Fibroblast of lung (primary cell): ENCODE measurements at regions not wholly inside any gene's neighbourhood (a gene's known extent, or its start where the extent isn't known, plus 50 kb on each side); places are given as distances from the start of the nearest gene placed in this dataset.

Source experiments
- DNase-seq, 2 donors: peaks; one replicate each; pipeline versions ENCODE4 v3.0.0 to v3.0.0-alpha.2; 2010; ENCODE audit warnings: low read depth in 2 of 2
- H2AFZ ChIP-seq: 2 replicates; pipeline ENCODE4 v1.5.1; 2012; ENCODE audit warnings: low read length, control low read depth, inconsistent platforms
- H3K27ac ChIP-seq: 2 replicates; pipeline ENCODE4 v1.5.1; 2011; ENCODE audit warnings: low read length, control low read depth; ENCODE audit not compliant: insufficient read depth
- H3K27me3 ChIP-seq: 2 replicates; pipeline ENCODE4 v1.5.1; 2011; ENCODE audit warnings: mild to moderate bottlenecking, low read length; ENCODE audit not compliant: control insufficient read depth, insufficient read depth
- H3K36me3 ChIP-seq: 2 replicates; pipeline ENCODE4 v1.5.1; 2011; ENCODE audit warnings: low read length; ENCODE audit not compliant: control insufficient read depth, insufficient read depth
- H3K4me1 ChIP-seq: 2 replicates; pipeline ENCODE4 v1.5.1; 2011; ENCODE audit warnings: low read length; ENCODE audit not compliant: control insufficient read depth, insufficient read depth; ENCODE audit errors: extremely low read depth
- H3K4me2 ChIP-seq: 2 replicates; pipeline ENCODE4 v1.5.1; 2011; ENCODE audit warnings: low read length, control low read depth; ENCODE audit not compliant: insufficient read depth; ENCODE audit errors: extremely low read depth
- H3K4me3 ChIP-seq, 4 experiments: fragments of 200-600 bp in 1 of 4; sonication (generic) in 1 of 4; replicated peaks in 1 of 4; 2 replicates each; pipeline ENCODE4 v1.5.1; 2011 to 2016; ENCODE audit warnings: low read length in 4 of 4, low read depth in 3 of 4, mild to moderate bottlenecking in 3 of 4, control low read depth in 2 of 4, inconsistent platforms in 1 of 4, mixed read lengths in 1 of 4; ENCODE audit not compliant: insufficient read depth in 1 of 4; ENCODE audit errors: control extremely low read depth in 1 of 4
- H3K79me2 ChIP-seq: 2 replicates; pipeline ENCODE4 v1.5.1; 2012; ENCODE audit warnings: mild to moderate bottlenecking, low read length, inconsistent platforms; ENCODE audit not compliant: control insufficient read depth, insufficient read depth
- H3K9ac ChIP-seq: 2 replicates; pipeline ENCODE4 v1.5.1; 2011; ENCODE audit warnings: mild to moderate bottlenecking, low read length, control low read depth; ENCODE audit not compliant: insufficient read depth
- H3K9me3 ChIP-seq: 2 replicates; pipeline ENCODE4 v1.5.1; 2012; ENCODE audit warnings: low read depth, low read length; ENCODE audit not compliant: control insufficient read depth, insufficient read depth
- H4K20me1 ChIP-seq: 2 replicates; pipeline ENCODE4 v1.5.1; 2011; ENCODE audit warnings: low read length; ENCODE audit not compliant: control insufficient read depth, insufficient read depth; ENCODE audit errors: extremely low read depth
- EZH2 ChIP-seq: IDR thresholded peaks from 2 replicates; pipeline ENCODE4 v1.5.1; 2012; ENCODE audit warnings: low read length, control low read depth, mild to moderate bottlenecking; ENCODE audit errors: missing control alignments
- TF ChIP-seq, protein P1 (sequence below), 2 donors: IDR thresholded peaks in 1 of 2; conservative IDR thresholded peaks in 1 of 2; 1 replicate in 1 of 2; 2 replicates in 1 of 2; pipeline ENCODE4 v1.5.1; 2011 to 2012; ENCODE audit warnings: low read length in 2 of 2, control low read depth in 1 of 2, inconsistent platforms in 1 of 2, low read depth in 1 of 2, mild to moderate bottlenecking in 1 of 2

DNA sequence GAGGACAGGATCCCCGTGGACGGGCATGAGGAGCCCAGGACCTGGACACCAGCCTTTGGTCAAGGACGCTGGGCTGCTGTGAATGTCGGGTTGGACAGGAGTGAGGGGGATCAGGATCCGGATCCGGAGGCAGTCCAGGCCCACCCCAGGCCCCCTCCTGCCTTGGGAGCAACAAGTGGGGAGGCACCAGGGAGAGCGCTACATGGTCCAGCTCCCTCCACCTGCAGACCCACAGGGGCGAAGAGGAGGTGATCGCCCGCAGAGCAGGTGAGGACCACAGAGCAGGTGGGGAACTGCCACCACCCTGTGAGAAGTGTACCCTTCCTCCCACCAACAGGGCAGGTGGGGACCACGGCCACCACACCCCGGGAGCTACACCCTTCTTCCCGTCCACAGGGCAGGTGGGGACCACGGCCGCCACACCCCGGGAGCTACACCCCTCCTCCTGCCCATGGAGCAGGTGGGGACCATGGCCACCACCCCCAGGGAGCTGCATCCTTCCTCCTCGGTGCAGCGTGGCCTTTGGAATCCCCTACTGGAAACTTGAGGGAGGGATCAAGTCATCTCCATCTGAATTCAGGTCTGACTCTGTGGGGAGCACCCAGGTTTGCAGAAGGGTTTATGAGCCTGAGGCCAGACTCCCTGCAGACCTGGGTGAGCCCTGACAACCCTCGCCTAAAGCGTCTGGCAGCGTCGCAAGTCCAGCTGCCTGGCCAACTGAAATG is 141.0 kb downstream of the BRD1 start:
- DNase-seq = no peak
- Histone ChIP-seq H3K4me3 (no peak overlapping the region), H3K27me3 (no peaks in the 10 kb centered on the region), H3K9me3 (no peaks in the 10 kb centered on the region), H3K4me1 (no peaks in the 10 kb centered on the region), H4K20me1 (no peaks in the 10 kb centered on the region), H3K79me2 (no peaks in the 10 kb centered on the region), H3K36me3 (no peaks in the 10 kb centered on the region), H3K9ac (no peak overlapping the region), H3K27ac (no peak overlapping the region), H3K4me2 (no peak overlapping the region), H2AFZ (no peak overlapping the region)
- TF ChIP-seq EZH2 = no peak
- TF ChIP-seq, protein P1, sequence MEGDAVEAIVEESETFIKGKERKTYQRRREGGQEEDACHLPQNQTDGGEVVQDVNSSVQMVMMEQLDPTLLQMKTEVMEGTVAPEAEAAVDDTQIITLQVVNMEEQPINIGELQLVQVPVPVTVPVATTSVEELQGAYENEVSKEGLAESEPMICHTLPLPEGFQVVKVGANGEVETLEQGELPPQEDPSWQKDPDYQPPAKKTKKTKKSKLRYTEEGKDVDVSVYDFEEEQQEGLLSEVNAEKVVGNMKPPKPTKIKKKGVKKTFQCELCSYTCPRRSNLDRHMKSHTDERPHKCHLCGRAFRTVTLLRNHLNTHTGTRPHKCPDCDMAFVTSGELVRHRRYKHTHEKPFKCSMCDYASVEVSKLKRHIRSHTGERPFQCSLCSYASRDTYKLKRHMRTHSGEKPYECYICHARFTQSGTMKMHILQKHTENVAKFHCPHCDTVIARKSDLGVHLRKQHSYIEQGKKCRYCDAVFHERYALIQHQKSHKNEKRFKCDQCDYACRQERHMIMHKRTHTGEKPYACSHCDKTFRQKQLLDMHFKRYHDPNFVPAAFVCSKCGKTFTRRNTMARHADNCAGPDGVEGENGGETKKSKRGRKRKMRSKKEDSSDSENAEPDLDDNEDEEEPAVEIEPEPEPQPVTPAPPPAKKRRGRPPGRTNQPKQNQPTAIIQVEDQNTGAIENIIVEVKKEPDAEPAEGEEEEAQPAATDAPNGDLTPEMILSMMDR (conservative IDR thresholded peaks at IDR 0.05 in 1 of 2, IDR thresholded peaks at IDR 0.05 in 1 of 2; ENCODE audit: low read depth in 1 of 2, low read length in 2 of 2) = no peak

DNA sequence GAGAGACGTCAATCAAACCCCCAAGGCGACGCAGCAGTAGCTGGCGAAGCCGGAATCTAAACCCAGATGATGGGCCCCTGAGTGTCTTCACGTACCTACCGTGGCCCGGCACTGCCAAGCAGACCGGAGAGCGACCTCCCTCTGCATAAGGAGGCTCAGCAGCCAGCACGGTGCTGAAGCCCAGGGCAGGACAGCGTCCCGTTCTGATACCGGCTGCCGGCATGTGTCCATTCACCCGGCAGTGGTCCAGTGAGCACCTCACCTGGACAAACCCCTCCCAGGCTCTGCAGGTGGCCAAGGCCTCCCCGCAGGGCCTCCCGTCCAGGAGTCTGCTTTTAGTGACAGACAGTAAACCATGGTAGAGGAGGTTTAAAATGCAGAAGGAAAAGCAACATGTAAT is 142.0 kb downstream of the BRD1 start:
- TF ChIP-seq, protein P1 (conservative IDR thresholded peaks at IDR 0.05 in 1 of 2, IDR thresholded peaks at IDR 0.05 in 1 of 2; ENCODE audit: low read depth in 1 of 2, low read length in 2 of 2) = no peak
- no peak for TF ChIP-seq EZH2
- Histone ChIP-seq H3K9me3 (no peaks in the 10 kb centered on the region), H3K36me3 (no peaks in the 10 kb centered on the region), H2AFZ (no peak overlapping the region), H3K79me2 (no peaks in the 10 kb centered on the region), H3K27ac (no peak overlapping the region), H3K4me1 (no peaks in the 10 kb centered on the region), H3K9ac (no peak overlapping the region), H3K27me3 (no peaks in the 10 kb centered on the region), H3K4me2 (no peak overlapping the region), H4K20me1 (no peaks in the 10 kb centered on the region), H3K4me3 (no peak overlapping the region)
- DNase-seq = no peak

DNA sequence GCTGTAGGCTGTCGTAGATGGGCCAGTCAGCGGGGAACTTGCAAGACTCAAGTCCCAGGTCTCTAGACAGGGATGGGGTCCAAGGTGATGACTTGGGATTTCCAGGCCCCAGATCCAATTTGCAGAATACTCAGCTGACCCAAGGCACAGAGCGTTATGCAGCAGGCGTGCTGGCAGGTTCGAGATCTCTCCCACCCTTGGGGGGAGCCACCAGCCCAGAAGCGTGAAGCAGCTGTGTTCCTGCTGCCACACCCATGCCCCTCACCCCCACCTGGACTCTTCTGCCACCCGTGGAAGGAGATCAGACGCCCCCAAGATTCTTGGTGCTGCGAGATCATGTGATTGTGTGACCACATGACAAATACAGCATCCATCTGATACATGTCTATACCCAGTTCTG is 142.6 kb downstream of the BRD1 start:
- no peak overlapping the region for H2AFZ ChIP-seq
- no peak overlapping the region for H3K9ac ChIP-seq
- no peaks in the 10 kb centered on the region for H4K20me1 ChIP-seq
- no peaks in the 10 kb centered on the region for H3K36me3 ChIP-seq
- TF ChIP-seq, protein P1 (conservative IDR thresholded peaks at IDR 0.05 in 1 of 2, IDR thresholded peaks at IDR 0.05 in 1 of 2; ENCODE audit: low read depth in 1 of 2, low read length in 2 of 2) = no peak
- no peak for TF ChIP-seq EZH2
- DNase-seq = no peak
- H3K27ac ChIP-seq = no peak overlapping the region
- H3K4me3 ChIP-seq = no peak overlapping the region
- H3K4me1 ChIP-seq = no peaks in the 10 kb centered on the region
- H3K27me3 ChIP-seq = no peaks in the 10 kb centered on the region
- no peaks in the 10 kb centered on the region for H3K9me3 ChIP-seq
- H3K79me2 ChIP-seq = no peaks in the 10 kb centered on the region
- no peak overlapping the region for H3K4me2 ChIP-seq
